Loucy (cell line): ENCODE measurements at regions not wholly inside any gene's neighbourhood (a gene's known extent, or its start where the extent isn't known, plus 50 kb on each side); places are given as distances from the start of the nearest gene placed in this dataset.

ENCODE experiments used
- H2AFZ ChIP-seq: fragments of 200-600 bp; sonication (generic); 2 replicates; pipeline ENCODE4 v1.6.0; 2016; ENCODE audit warnings: antibody characterized with exemption, mild to moderate bottlenecking, low read length, moderate library complexity
- H3F3A ChIP-seq: fragments of 200-600 bp; 2 replicates; pipeline ENCODE4 v1.6.0; 2016; ENCODE audit warnings: antibody characterized with exemption, low read depth, mild to moderate bottlenecking
- H3K27me3 ChIP-seq: fragments of 200-600 bp; sonication (generic); 2 replicates; pipeline ENCODE4 v1.6.1; 2014; ENCODE audit warnings: low read length, mild to moderate bottlenecking; ENCODE audit not compliant: insufficient read depth, poor library complexity, severe bottlenecking
- H3K36me3 ChIP-seq: fragments of 200-600 bp; sonication (generic); 2 replicates; pipeline ENCODE4 v1.6.1; 2016; ENCODE audit warnings: low read length; ENCODE audit not compliant: insufficient read depth
- H3K4me1 ChIP-seq: fragments of 200-600 bp; sonication (generic); 2 replicates; pipeline ENCODE4 v1.5.1; 2014; ENCODE audit warnings: low read length, mild to moderate bottlenecking; ENCODE audit not compliant: insufficient read depth, poor library complexity, severe bottlenecking
- H3K4me2 ChIP-seq: fragments of 200-600 bp; sonication (generic); 2 replicates; pipeline ENCODE4 v1.6.0; 2014; ENCODE audit warnings: antibody characterized with exemption, low read length, low read depth, mild to moderate bottlenecking; ENCODE audit not compliant: poor library complexity, severe bottlenecking
- H3K4me3 ChIP-seq: fragments of 200-600 bp; sonication (generic); 2 replicates; pipeline ENCODE4 v1.5.1; 2014; ENCODE audit warnings: low read length, mild to moderate bottlenecking, mixed read lengths; ENCODE audit not compliant: poor library complexity, severe bottlenecking
- H3K79me2 ChIP-seq: fragments of 200-600 bp; sonication (generic); 2 replicates; pipeline ENCODE4 v1.6.1; 2014; ENCODE audit warnings: low read length; ENCODE audit not compliant: insufficient read depth
- H3K9ac ChIP-seq: fragments of 200-600 bp; sonication (generic); 2 replicates; pipeline ENCODE4 v1.6.0; 2014; ENCODE audit warnings: mild to moderate bottlenecking, low read depth, low read length, moderate library complexity; ENCODE audit not compliant: poor library complexity, severe bottlenecking
- H3K9me2 ChIP-seq: fragments of 200-600 bp; sonication (generic); replicated peaks from 2 replicates; pipeline ENCODE4 v1.6.1; 2016; ENCODE audit warnings: low read depth, low read length, mixed read lengths
- H3K9me3 ChIP-seq: fragments of 200-600 bp; sonication (generic); 2 replicates; pipeline ENCODE4 v1.6.1; 2014; ENCODE audit warnings: mild to moderate bottlenecking, antibody characterized with exemption, low read length, low read depth; ENCODE audit not compliant: insufficient read depth
- H4K20me1 ChIP-seq: fragments of 200-600 bp; sonication (generic); 2 replicates; pipeline ENCODE4 v1.6.0; 2014; ENCODE audit warnings: antibody characterized with exemption, low read length, mild to moderate bottlenecking; ENCODE audit not compliant: insufficient read depth, poor library complexity, severe bottlenecking
- EZH2phosphoT487 ChIP-seq: fragments of 200-600 bp; IDR thresholded peaks from 2 replicates; pipeline ENCODE4 v1.6.1; 2018; ENCODE audit warnings: antibody characterized with exemption, mild to moderate bottlenecking, moderate library complexity, borderline replicate concordance
- TF ChIP-seq, protein P1 (sequence below): fragments of 200-600 bp; sonication (generic); conservative IDR thresholded peaks from 2 replicates; pipeline ENCODE4 v1.5.1; 2014; ENCODE audit warnings: mild to moderate bottlenecking, antibody characterized with exemption, low read length

- no peaks in the 10 kb centered on the region for H3K9me2 ChIP-seq
- no peaks in the 10 kb centered on the region for H4K20me1 ChIP-seq
- no peak overlapping the region for H3K4me2 ChIP-seq
- no peaks in the 10 kb centered on the region for H3K79me2 ChIP-seq
- no peaks in the 10 kb centered on the region for H3K36me3 ChIP-seq
- H3K9me3 ChIP-seq: no peaks in the 10 kb centered on the region
- no peaks in the 10 kb centered on the region for H3K27me3 ChIP-seq
- no peak overlapping the region for H2AFZ ChIP-seq
- H3K9ac ChIP-seq: no peak overlapping the region
- H3F3A ChIP-seq: no peaks in the 10 kb centered on the region
- no peak for TF ChIP-seq EZH2phosphoT487
- TF ChIP-seq, protein P1, sequence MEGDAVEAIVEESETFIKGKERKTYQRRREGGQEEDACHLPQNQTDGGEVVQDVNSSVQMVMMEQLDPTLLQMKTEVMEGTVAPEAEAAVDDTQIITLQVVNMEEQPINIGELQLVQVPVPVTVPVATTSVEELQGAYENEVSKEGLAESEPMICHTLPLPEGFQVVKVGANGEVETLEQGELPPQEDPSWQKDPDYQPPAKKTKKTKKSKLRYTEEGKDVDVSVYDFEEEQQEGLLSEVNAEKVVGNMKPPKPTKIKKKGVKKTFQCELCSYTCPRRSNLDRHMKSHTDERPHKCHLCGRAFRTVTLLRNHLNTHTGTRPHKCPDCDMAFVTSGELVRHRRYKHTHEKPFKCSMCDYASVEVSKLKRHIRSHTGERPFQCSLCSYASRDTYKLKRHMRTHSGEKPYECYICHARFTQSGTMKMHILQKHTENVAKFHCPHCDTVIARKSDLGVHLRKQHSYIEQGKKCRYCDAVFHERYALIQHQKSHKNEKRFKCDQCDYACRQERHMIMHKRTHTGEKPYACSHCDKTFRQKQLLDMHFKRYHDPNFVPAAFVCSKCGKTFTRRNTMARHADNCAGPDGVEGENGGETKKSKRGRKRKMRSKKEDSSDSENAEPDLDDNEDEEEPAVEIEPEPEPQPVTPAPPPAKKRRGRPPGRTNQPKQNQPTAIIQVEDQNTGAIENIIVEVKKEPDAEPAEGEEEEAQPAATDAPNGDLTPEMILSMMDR: no peak
- no peak overlapping the region for H3K4me3 ChIP-seq
- no peaks in the 10 kb centered on the region for H3K4me1 ChIP-seq
These were observed 135.4 kb upstream of the RGS18 start for GRCh38 chr1:192022827-192023226.

DNA sequence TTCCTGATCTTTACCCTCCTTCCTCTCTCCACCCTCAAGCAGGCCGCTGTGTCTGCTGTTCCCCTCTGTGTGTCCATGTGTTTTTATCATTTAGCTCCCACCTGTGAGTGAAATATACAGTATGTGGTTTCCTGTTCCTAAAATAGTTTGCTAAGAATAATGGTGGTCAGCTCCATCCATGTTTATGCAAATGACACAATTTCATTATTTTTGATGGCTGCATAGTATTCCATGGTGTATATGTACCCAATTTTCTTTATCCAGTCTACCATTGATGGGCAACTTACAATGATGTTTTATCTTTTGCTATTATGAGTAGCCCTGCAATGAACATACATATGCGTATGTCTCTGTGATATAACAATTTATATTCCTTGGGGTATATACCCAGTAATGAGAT is 133.4 kb upstream of the RGS18 start:
- Histone ChIP-seq H3K4me1 (peaks cover 4% of the 10 kb centered on the region), H3K9me2 (no peaks in the 10 kb centered on the region), H3K36me3 (no peaks in the 10 kb centered on the region), H3K4me3 (no peak overlapping the region), H4K20me1 (no peaks in the 10 kb centered on the region), H3K4me2 (no peak overlapping the region), H3K27me3 (no peaks in the 10 kb centered on the region), H3K9ac (no peak overlapping the region), H2AFZ (no peak overlapping the region), H3K9me3 (no peaks in the 10 kb centered on the region), H3K79me2 (no peaks in the 10 kb centered on the region), H3F3A (no peaks in the 10 kb centered on the region)
- no peak for TF ChIP-seq EZH2phosphoT487
- TF ChIP-seq, protein P1: no peak

GRCh38 chr1:192038567-192038966 is 119.7 kb upstream of the RGS18 start:
- Histone ChIP-seq H3K4me3 (no peak overlapping the region), H3K4me2 (no peak overlapping the region), H2AFZ (no peak overlapping the region), H3F3A (no peaks in the 10 kb centered on the region), H3K9ac (no peak overlapping the region), H3K79me2 (no peaks in the 10 kb centered on the region), H3K9me3 (peaks cover 10% of the 10 kb centered on the region), H3K9me2 (no peaks in the 10 kb centered on the region), H4K20me1 (no peaks in the 10 kb centered on the region), H3K4me1 (no peaks in the 10 kb centered on the region), H3K27me3 (no peaks in the 10 kb centered on the region), H3K36me3 (no peaks in the 10 kb centered on the region; the same call in 1 of the 2 replicates)
- TF ChIP-seq, protein P1: no peak
- no peak for TF ChIP-seq EZH2phosphoT487
